Frontal cortex (tissue), 4 donors: ENCODE measurements at regions not wholly inside any gene's neighbourhood (a gene's known extent, or its start where the extent isn't known, plus 50 kb on each side); places are given as distances from the start of the nearest gene placed in this dataset. TPM values are rescaled to one million over a fixed set of nuclear protein-coding genes. Genes with fewer than 3 reads are reported as not detected.
"Not testable (repeated sequence)": the region's sequence is repeated elsewhere in the genome, so short reads cannot be mapped to it uniquely, and the experiment has no call there.

Experiments used
- DNase-seq, 2 donors: peaks; one replicate each; pipeline ENCODE4 v3.0.0; 2012; ENCODE audit warnings: low spot score in 2 of 2
- FAIRE-seq: peaks from 2 replicates; lab custom pipeline; 2012; peaks lifted over from hg19 to GRCh38; lab: Jason Lieb, UNC
- small RNA-seq: library from RNA; depleted of rRNA; stranded (forward); fragments of <200 nt; gene quantifications from one replicate; pipeline ENCODE3, GENCODE V24; 2014
- donor health status: control.
- donor health status: control.
- donor health status: control.

DNA sequence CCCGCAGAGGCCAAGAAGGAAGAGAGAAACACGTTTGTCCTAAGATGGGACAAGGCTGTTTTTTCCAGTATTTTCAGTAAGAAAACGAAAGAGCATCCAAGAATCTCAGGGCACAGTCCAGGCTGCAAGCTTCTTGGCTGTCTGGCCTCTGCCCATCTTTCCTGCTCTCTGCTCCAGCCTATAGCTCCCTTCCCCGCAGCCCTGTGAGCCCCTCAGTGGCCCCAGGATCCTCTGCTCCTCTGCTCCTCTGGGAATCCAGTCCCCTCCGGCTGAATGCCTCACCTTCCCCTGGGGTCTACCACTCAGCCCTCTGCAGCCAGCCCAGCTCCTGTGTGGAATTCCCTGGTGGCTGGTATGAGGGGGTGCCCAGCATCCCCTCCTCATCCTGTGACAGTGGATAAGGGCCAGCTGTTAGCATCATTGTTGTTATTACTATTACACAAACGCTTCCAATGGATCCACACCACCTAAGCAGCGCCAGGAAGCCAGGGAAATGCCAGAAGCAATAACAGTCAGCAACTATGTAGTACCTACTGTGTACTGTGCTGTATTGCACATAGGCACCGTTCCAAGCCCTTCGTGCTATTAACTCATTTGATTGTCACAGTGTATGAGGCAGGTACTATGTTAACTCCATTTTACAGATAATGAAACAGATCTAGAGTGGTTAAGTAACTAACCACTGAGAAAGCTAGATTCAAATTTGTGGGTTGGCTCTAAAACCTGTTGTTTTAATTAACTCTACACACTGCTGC lies 60.3 kb upstream of the PTPN1 start:
- DNase-seq (no peak), FAIRE-seq (no peak)

DNA sequence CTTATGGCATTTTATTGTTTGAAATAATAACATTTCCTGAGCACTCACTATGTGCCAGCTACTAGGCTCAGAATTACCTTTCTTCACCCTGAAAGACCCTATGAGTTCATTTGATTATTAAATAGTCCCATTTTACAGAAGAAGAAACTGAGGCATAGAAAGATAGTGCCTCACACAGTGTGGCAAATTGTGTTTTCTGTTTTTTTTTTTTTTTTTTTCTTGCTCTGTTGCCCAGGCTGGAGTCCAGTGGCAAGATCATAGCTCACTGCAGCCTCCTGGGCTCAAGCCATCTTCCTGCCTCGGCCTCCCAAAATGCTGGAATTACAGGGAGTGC lies 59.7 kb upstream of the PTPN1 start:
- FAIRE-seq (no peak), DNase-seq (no peak)

DNA sequence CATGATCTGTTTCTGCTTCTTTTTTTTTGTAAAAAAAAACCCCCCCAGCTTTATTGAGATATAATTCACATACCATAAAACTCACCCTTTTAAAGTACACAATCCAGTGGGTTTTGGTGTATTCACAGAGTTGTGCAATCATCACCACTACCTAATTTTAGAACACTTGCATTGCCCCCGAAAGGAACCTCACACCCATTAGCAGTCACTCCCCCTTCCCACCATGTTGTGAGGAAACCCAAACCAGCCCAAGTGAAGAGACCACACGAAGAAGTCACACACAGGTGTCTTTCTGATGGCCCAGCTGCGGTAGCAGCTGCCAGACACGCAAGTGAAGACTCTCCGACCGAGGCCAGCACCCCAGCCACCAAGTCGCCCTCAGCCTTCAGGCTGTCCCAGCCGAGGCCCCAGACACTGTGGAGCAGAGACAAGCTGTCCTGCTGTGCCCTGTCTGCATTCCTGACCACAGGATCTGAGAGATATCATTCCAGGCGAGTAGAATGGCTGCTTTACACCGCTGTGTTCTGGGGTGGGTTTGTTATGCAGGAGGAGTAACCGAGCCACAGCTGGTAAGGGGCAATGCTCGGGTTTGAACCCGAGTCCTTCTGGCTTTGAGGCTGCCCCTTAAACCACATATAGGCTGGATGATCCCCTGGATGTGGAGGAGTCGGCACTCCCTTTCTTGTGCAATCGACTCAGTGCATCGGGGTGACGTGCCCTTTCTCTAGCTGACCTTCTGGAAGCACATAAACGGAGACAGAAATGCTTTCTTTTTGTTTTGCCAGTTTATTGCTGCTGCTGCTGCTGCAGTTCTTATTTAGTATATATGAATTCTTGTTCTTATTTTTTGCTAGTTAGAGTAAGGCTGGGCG lies 59.1 kb upstream of the PTPN1 start:
- FAIRE-seq, result no peak

DNA sequence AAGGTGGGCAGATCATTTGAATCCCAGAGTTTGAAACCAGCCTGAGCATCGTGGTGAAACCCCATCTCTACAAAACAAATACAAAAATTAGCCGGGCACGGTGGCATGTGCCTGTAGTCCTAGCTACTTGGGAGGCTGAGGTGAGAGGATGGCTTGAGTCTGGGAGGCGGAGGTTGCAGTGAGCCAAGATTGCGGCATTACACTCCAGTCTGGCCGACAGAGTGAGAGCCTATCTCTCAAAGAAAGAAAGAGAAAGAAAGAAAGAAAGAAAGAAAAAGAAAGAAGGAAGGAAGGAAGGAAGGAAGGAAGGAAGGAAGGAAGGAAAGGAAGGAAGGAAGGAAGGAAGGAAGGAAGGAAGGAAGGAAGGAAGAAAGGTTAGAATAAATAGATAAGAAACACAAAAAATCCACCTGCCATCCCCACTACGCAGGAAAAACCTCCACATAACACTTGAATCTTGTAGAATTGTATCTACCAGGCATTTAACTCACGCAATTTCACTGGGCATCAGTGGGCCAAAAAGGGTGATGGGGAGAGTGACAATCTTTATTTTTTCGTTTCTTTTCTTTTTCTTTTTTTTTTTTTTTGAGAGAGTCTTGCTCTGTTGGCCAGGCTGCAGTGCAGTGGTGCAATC lies 58.3 kb upstream of the PTPN1 start:
- not testable (repeated sequence) for FAIRE-seq

More for the DNA sequence above, 59.1 kb upstream of the PTPN1 start:
- no peak for DNase-seq

DNA sequence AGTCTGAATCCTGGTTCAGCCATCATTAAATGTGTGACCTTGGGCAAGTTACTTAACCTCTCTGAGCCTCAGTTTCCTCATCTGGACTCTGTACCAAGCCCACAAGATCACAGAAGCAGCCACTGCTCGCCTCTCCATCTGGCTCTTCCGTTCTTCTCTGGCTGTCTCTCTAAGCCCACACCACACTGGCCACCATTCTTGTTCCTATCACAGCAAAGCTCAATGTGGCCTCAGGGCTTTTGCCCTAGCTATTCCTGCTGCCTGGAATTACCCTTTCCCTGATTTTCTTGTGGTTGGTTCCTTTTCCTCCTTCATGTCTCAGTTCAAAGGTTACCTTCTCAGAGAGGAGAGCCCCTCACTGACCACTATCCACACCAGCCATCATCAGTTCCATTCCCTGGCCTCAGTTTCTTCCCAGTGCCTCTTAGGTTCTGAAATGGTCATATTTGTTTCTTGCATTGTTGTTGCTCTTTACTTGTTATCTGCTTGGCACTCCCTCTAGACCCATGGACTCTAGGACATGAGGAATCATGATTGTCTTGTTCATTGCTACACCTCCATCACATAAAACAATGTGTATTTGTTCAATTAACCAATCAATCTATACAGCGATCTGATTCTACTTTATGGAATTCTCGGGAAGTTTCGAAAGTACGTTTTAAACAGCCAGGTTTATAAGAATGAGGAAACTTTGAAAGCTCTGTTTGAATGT lies 56.5 kb upstream of the PTPN1 start:
- no peak for DNase-seq
- FAIRE-seq, result no peak

More for the DNA sequence above, 58.3 kb upstream of the PTPN1 start:
- not testable (repeated sequence) for DNase-seq

DNA sequence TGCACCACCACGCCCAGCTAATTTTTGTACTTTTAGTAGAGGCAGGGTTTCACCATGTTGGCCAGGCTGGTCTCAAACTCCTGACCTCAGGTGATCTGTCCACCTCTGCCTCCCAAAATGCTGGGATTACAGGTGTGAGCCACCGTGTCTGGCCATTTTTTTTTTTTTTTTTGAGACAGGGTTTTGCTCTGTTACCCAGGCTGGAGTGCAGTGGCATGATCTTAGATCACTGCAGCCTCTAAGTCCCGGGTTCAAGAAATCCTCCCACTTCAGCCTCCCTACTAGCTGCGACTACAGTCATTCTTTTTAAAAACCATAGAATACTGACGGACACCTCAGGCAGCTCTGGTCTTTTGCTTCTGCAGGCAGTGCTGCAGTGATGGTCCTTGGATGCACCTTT lies 54.9 kb upstream of the PTPN1 start:
- DNase-seq, FAIRE-seq: not testable (repeated sequence)

DNA sequence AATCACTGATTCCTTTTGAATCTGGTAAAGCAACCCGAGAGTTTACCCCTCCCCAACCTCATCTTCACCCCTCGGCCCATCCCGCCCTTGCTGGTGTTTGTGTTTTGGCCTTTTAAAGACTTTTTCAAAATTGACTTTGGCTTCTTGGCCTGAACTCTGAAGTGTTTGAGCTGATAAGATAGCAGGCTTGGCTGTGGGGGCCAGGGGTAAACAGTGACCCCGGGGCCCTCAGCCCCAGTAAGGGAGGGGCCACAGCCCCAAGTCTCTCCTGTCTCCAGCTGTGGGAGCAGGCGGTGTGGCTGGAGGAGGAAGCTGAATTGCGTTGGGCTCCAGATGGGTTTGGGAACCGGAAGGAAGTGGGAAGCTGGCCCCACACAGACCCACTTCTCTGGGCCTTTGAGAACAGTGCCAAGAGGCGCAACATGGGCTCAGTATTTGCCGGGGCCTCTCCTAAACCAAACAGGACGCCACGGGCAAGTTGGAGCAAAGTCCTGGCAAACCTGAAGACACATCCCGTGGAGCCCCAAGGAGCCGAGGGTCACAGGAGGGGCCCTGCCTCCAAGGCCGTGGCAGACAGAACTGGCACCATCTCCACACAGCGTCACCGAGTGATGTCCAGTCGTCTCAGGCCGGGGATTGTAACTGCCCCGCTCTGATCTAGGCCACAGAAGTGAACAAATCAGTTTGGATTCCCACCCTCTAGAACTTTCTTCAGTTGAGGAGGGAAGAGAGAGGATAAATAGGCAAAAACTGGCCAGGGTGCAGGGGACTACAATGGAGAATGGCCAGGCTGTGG lies 54.3 kb upstream of the PTPN1 start:
- DNase-seq (no peak), FAIRE-seq (no peak)

DNA sequence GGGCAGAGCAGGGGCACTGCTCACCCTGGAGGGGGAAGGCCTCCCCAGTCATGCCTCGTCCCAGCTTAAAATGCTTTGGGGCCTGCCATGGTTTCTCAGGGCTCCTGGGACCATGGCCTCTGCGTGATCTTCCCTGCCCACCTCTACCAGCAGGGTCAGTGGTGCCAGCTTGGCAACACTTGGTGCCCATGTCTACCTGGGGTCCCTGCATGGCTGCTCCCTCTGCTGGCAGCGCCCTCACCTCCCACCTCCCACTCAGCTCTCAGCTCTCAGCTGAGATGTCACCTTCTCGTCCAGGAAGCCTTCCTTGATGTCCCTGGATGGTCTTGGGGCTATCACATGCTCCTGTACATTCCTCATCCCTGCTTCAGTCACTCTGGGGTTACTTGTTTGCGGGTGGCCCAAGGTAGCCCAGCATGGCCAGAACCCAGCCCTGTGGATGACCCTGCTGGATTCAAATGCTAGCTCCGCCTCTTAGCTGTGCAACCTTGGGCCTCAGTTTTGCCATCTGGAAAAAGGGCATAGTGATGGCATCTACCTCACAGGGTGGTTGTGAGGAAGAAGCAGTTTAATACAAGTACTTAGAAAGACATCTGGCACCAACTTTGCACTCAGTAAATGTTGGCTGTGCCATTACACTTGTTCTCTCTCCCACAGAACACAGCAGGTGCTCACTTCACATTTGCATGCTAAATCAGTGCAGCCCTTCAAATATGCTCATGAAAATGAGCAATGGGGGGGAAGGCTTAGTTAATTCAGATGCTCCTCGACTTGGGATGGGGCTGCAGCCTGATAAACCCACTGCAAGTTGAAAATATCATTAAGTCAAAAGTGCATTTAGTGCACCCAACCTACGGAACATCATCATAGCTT lies 53.5 kb upstream of the PTPN1 start:
- FAIRE-seq, result no peak
- DNase-seq, result no peak

DNA sequence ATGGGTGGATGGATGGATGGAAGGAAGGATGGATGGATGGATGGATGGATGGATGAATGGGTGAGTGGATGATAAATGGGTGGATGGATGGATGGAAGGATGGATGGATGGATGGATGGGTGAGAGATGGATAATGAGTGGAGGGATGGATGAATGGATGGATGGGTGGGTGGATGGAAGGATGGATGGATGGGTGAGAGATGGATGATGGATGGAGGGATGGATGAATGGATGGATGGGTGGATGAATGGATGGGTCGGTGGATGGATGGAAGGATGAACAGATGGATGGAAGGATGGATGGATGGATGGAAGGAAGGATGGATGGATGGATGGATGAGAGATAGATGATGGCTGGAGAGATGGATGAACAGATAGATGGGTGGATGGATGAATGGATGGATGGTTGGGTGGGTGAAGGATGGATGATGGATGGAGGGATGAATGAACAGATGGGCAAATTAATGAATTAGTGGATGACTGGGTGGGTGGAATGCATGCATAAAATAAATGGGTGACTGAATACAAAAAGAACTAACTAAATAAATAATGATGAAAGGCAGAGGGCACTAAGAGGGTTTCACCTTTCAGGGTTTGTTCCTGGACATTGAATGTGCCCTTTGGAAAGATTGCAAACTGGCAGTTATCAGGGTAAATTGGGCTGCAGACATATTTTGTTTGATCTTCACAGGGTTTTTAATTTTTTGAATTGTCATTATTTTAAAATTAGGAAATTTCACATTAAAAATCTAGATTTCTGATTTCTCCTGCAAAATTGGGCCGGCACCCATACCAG lies 50.9 kb upstream of the PTPN1 start:
- FAIRE-seq, result no peak
- no peak for DNase-seq

DNA sequence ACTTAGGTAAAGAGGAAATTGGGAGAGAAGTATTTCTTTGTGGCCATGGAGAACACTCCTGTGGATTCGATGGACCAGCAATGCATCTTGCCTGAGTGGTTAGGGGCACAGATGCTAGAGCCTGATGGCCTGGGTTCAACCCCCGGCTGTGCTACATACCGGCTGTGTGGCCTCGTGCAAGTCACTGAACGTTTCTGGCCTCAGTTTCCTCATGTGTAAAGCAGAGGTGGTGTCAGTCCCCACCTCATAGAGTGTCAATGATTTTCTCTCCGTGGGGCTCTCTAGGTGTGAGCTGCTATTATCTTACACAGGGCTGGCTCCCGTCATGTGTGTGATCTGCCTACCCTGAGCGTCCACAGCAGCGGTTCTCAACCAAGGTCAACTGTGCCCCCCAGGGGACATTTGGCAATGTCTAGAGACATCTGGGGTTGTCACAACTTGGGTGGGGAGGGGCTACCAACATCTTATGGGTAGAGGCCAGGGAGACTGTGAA lies 50.0 kb upstream of the PTPN1 start:
- FAIRE-seq, result no peak
- no peak for DNase-seq

Small RNA genes in the stretch of these regions (small RNA-seq; reads per million reads assigned to genes)
- not detected for gene RN7SL636P
